KMS-11 (cell line): ENCODE measurements at regions not wholly inside any gene's neighbourhood (a gene's known extent, or its start where the extent isn't known, plus 50 kb on each side); places are given as distances from the start of the nearest gene placed in this dataset.

Experiments
- H2AFZ ChIP-seq: fragments of 200-600 bp; sonication (generic); 2 replicates; pipeline ENCODE4 v1.6.1; 2016; ENCODE audit warnings: antibody characterized with exemption, mixed run types, low read depth
- H3K27ac ChIP-seq: fragments of 200-600 bp; sonication (generic); 2 replicates; pipeline ENCODE4 v1.6.1; 2016; ENCODE audit warnings: mild to moderate bottlenecking, mixed run types
- H3K27me3 ChIP-seq: fragments of 200-600 bp; sonication (generic); 2 replicates; pipeline ENCODE4 v1.6.1; 2017; ENCODE audit warnings: mild to moderate bottlenecking, low read depth, mixed run types, moderate library complexity; ENCODE audit not compliant: insufficient read depth
- H3K36me3 ChIP-seq: fragments of 200-600 bp; sonication (generic); 2 replicates; pipeline ENCODE4 v1.6.1; 2017; ENCODE audit warnings: mild to moderate bottlenecking, mixed run types; ENCODE audit not compliant: insufficient read depth
- H3K4me1 ChIP-seq: fragments of 200-600 bp; sonication (generic); 2 replicates; pipeline ENCODE4 v1.6.1; 2016; ENCODE audit warnings: mild to moderate bottlenecking, low read depth, mixed run types; ENCODE audit not compliant: poor library complexity, severe bottlenecking
- H3K4me2 ChIP-seq: fragments of 200-600 bp; sonication (generic); 2 replicates; pipeline ENCODE4 v1.7.0; 2016; ENCODE audit warnings: mild to moderate bottlenecking, mixed run types
- H3K4me3 ChIP-seq: fragments of 200-600 bp; sonication (generic); IDR thresholded peaks from 2 replicates; pipeline ENCODE4 v1.6.1; 2017; ENCODE audit warnings: low read depth, low read length, mixed read lengths; ENCODE audit not compliant: insufficient read depth
- H3K79me2 ChIP-seq: fragments of 200-600 bp; sonication (generic); 2 replicates; pipeline ENCODE4 v1.6.1; 2016; ENCODE audit warnings: low read depth, mixed run types; ENCODE audit not compliant: insufficient read depth
- H3K9ac ChIP-seq: fragments of 200-600 bp; sonication (generic); 2 replicates; pipeline ENCODE4 v1.6.1; 2016; ENCODE audit warnings: mild to moderate bottlenecking, mixed run types
- H4K20me1 ChIP-seq: fragments of 200-600 bp; sonication (generic); 2 replicates; pipeline ENCODE4 v1.6.1; 2016; ENCODE audit warnings: mild to moderate bottlenecking, mixed run types; ENCODE audit not compliant: insufficient read depth
- CTCF ChIP-seq: fragments of 200-600 bp; sonication (generic); conservative IDR thresholded peaks from 2 replicates; pipeline ENCODE4 v1.6.1; 2017; ENCODE audit warnings: low read depth, mild to moderate bottlenecking, antibody characterized with exemption, low read length, moderate library complexity, mixed read lengths

- Histone ChIP-seq H3K4me2 (no peak overlapping the region), H3K36me3 (no peaks in the 10 kb centered on the region), H3K27me3 (no peaks in the 10 kb centered on the region), H4K20me1 (no peaks in the 10 kb centered on the region), H3K9ac (no peak overlapping the region), H2AFZ (no peak overlapping the region), H3K79me2 (no peaks in the 10 kb centered on the region), H3K27ac (no peak overlapping the region), H3K4me1 (no peaks in the 10 kb centered on the region), H3K4me3 (no peak overlapping the region)
- TF ChIP-seq CTCF = no peak
Measured at GRCh38 chr15:88987591-88987933, 74.4 kb upstream of the MFGE8 start.

- H3K9ac ChIP-seq = no peak overlapping the region
- no peak overlapping the region for H2AFZ ChIP-seq
- no peak overlapping the region for H3K4me3 ChIP-seq
- H3K27ac ChIP-seq = no peak overlapping the region
- H3K79me2 ChIP-seq = no peaks in the 10 kb centered on the region
- no peaks in the 10 kb centered on the region for H4K20me1 ChIP-seq
- H3K4me2 ChIP-seq = no peak overlapping the region
- no peaks in the 10 kb centered on the region for H3K36me3 ChIP-seq
- no peaks in the 10 kb centered on the region for H3K27me3 ChIP-seq
- no peaks in the 10 kb centered on the region for H3K4me1 ChIP-seq
- TF ChIP-seq CTCF = no peak
Measured at GRCh38 chr15:88987934-88988671, 74.9 kb upstream of the MFGE8 start.

- H3K36me3 ChIP-seq = no peaks in the 10 kb centered on the region
- no peaks in the 10 kb centered on the region for H3K79me2 ChIP-seq
- no peaks in the 10 kb centered on the region for H3K4me1 ChIP-seq
- no peak overlapping the region for H3K4me2 ChIP-seq
- H2AFZ ChIP-seq = no peak overlapping the region
- no peak overlapping the region for H3K9ac ChIP-seq
- H3K27me3 ChIP-seq = no peaks in the 10 kb centered on the region
- H4K20me1 ChIP-seq = no peaks in the 10 kb centered on the region
- H3K27ac ChIP-seq = no peak overlapping the region
- no peak for TF ChIP-seq CTCF
- H3K4me3 ChIP-seq = no peak overlapping the region
Measured at GRCh38 chr15:88989578-88989977, 76.4 kb upstream of the MFGE8 start.

GRCh38 chr15:88990185-88990679 lies 77.1 kb upstream of the MFGE8 start:
- TF ChIP-seq CTCF = no peak
- H3K79me2 ChIP-seq = no peaks in the 10 kb centered on the region
- no peaks in the 10 kb centered on the region for H3K27me3 ChIP-seq
- no peak overlapping the region for H3K4me3 ChIP-seq
- no peak overlapping the region for H3K4me2 ChIP-seq
- no peaks in the 10 kb centered on the region for H3K36me3 ChIP-seq
- no peak overlapping the region for H2AFZ ChIP-seq
- H3K4me1 ChIP-seq = no peaks in the 10 kb centered on the region
- no peak overlapping the region for H3K9ac ChIP-seq
- no peaks in the 10 kb centered on the region for H4K20me1 ChIP-seq
- H3K27ac ChIP-seq = no peak overlapping the region
